Middle frontal gyrus (tissue), 1 donor: ENCODE measurements at regions not wholly inside any gene's neighbourhood (a gene's known extent, or its start where the extent isn't known, plus 50 kb on each side); places are given as distances from the start of the nearest gene placed in this dataset.

Source experiments
- DNase-seq: peaks from one replicate; pipeline ENCODE4 v3.0.0-alpha.2; 2015; ENCODE audit warnings: low spot score; ENCODE audit errors: extremely low spot score

DNA sequence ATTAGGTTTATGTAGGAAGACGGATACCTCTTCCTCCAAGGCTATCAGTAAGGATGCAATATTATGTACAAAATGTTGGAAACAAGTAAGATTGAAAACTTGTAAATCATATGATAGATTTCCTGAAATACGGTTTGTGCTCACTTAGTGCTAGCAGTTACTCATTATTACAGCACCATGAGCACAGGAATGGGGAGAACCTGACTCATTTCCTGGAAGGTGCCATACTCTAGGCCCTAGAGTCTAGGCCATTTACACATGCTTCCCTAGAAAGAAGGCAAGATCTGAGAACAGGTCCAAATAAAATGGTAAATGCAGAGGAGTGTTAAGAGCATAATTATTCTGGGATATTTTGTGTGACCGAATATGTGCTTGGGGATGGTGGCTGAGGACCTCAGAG, 467.7 kb upstream of the CELF4 start:
- no peak for DNase-seq

DNA sequence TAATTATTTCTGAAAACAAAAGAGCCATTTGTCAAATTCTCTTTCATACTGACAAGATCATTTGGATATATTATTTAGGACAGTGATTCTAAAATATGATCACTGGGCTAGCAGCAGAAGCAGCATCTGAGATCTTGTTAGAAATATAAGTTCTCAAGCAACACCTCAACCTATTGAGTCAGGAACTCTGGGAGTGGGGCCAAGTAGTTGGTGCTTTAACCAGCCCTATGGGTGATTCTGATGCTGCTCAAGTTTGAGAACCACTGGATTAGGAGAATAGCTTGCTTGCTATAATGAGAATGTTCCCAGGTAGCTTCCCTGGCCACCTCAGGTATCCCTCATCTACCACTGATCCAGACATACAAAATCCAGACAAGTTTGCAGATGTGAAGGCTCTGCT, 466.9 kb upstream of the CELF4 start:
- no peak for DNase-seq

DNA sequence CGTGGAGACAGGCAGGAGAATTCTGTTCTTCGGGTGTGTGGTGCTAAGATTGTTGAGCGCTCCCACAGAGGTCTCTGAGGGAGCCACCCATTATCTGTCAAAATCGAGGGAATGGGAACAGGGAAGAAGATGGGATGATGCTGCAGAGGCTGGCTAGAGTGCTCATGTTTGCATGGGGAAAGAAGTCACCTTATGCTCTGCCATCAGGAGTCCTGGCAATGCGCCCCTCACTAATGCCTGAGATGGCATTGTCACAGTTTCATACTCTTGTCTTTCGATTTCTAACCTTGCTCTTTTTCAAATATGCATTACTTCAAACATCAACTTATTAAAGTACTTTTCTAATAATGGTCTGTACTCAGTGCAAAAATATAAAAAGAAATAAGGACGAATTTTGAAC, 463.3 kb upstream of the CELF4 start:
- DNase-seq = no peak

DNA sequence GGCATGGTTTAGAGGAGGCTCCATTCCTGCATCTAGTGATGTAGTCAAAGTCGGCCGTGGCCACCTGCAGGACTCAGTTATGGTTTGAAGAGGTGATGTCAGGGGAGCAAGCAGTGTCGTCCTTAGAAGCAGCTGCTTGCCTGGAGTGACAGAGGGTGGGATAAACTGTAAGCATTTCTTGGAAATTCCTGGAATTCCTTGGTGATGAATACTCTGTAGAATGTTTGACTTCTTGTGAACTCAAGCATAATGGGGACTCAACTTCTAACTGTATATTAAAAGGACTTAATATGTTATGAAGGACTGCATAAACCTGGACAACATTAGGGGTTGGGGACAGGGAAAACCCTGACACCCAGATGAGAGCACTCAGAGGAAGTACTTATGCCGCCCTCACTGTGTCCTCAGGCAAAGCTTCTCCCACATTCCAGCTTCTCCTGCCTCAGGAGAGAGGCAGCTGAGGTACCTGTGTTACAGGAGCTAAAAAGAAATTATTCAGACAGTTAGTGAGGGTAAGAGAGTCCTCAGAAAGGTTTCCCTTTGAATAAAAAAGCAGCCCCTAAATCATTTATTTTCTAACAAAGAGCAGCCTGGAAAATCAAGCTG, 459.9 kb upstream of the CELF4 start:
- no peak for DNase-seq

DNA sequence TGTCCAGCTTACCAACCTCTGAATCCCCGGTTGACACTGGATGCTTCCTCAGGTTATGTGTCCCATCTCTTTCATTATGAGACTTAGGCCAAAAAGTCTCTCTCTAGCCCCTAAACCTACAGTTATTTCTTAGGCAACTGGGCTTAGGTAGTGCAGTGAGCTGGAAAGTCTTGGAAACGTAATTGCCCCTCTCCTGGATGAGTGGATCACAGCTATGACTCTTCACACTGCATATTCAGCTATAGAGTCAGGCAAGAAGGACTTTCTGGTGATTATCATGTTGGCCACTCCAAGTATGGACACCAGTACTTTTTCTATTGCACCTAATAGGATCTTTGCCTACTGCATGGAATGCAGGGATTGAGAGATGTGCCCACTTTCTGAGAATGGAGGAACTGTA, 458.3 kb upstream of the CELF4 start:
- no peak for DNase-seq

DNA sequence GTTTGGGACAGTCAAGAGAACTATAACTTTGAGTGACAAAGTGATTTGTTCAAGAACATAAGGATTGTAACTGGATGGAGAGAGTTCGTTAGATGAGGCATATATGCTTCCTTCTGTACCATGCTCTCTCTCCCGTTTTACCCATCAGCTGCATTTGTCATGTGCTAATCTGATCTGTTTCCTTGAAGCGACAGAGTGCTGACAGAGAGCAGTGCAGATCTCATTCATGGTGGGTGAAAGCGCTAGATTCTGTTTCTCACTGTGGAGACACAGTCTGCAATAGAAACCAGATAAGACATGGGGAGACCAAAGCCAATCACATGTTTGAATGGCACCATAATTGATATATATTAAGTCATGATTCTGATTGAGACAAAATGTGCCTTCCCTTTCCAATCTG, 456.6 kb upstream of the CELF4 start:
- DNase-seq = no peak

DNA sequence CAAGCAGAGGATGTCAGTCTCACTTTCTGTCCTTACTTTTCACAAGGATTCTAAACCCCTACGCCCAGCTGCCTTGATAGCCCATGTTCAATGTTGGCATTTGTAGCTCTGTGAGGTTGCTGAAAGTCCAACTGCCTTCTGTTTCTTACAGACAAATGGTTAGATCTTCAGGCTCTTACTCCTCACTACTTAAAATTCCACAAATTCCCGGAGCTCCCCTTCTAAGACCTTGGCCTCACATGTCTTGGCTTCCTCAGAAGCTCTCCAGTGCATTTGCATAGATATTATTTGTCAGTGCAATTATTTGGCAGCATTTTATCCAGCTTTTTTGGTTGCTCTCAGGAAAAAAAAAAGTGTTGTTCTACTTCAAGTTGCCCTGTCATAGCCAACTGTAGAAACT, 453.7 kb upstream of the CELF4 start:
- no peak for DNase-seq

DNA sequence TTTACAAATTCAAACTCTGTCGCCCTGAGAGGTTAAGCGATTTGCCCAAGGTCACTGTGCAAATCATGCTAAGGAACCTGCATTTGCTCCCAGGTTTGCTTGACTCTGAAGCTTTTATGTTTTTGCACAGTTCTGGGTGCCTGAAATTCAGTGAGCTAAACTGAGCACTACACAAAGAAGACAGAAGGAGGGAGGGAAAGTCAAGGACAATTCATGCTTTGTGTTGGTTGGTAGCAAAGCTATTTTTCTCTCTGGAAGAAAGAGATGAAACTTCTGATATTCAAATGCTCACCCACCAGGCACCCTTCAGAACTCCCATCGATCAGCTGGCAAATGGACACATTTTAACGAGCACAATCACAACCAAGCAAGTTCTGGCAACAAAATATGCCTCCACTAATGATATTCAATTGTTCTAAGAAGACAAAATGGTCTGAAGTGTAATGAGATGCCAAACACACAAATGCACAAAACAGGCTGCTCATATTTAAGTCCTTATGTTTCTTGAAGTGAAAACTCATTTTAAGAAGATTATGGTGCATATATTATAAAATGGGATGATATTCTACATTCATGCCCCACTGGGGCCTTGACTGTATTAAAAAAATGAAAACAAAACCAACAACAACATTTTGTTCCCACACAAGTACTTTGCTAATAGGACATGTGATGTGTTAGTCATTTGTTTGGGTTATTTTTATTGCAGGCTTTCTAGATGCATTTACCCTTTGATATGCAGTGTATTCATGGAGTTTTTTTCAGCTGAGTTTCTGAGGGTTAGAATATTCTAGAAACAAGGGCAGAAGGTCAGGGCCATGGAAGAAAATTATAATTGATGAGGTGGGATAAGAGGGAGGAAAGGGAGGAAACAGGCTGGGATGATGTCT, 445.6 kb upstream of the CELF4 start:
- no peak for DNase-seq

DNA sequence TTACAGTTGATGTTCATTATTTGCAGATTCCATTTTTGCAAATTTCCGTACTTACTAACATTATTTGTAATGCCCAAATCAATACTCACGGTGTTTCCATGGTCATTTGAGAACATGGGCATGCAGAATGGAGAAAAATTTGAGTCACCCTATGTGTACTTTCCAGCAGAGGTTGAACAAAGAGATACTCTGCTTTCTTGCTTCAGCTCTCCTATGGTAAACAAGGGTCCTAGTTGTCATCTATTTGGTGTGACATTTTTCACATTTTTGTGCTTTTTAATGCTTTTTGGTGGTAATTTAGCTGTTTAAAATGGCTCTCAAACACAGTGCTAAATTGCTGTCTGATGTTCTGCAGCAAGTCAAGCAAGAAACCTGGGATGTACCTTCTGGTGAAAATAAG, 444.4 kb upstream of the CELF4 start:
- no peak for DNase-seq

DNA sequence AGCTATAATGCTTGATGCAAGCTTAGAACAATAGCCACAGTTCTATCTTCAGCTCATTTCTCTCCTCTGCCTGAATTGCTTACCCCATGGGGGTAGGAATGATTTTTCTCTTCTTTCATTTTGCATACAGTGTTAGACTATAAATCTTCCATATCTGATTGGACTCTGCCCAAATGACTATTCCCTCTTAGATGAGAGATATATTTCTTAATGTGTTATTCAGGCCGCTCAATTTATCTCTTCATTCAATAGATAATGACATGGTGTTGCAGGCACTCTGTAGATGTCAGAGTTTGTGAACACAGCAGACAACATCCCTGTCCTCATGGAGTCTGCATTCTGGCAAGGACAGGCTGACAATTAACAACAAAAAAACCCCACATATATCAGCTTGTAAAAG, 443.7 kb upstream of the CELF4 start:
- no peak for DNase-seq

DNA sequence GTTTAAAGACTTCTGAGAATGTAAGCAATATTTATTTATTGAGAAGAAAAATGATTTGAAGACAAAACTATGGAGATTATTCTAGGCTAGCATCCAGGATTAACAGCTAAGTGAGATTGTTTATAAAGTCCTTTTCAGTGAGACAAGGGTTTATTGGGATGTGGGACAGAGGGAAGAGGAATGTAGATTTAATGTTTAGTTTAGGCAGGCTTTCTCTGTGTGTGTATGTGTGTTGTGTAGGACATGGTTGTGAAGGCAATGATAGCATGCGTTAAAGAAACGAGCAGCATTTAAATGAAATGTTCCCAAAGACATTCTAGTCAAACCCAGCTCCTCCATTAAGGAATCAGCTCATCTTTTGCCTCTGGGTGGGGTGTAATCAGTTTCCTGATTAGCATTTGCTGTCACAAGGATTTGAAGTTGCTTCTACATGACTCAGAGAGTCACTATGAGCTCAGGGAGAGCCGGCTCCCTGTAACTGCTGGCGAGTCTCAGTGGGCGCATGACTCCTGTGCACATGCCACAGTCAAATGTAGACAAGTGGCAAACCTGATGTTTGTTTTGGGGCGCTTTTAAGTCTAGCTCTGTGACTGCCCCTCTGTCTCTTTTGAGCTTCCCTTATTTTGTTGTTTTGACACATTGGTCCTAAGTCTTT, 442.2 kb upstream of the CELF4 start:
- DNase-seq = no peak

DNA sequence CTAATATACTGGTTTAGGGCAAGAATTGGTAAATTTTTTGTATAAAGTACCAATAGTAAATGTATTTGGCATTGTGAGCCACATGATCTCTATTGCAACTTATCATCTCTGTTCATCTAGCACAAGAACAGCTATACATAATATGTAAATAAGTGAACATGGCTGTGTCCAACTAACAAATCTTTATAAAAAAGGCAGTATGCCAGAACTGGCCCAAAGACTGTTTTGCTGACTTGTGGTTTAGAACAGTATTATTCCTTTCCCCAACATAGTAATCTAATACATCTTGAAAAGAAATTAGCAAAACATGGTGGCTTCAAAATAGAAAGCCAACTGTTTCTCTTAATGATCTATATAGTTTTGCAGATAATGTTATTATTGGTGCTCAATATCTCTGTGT, 441.4 kb upstream of the CELF4 start:
- DNase-seq = no peak

DNA sequence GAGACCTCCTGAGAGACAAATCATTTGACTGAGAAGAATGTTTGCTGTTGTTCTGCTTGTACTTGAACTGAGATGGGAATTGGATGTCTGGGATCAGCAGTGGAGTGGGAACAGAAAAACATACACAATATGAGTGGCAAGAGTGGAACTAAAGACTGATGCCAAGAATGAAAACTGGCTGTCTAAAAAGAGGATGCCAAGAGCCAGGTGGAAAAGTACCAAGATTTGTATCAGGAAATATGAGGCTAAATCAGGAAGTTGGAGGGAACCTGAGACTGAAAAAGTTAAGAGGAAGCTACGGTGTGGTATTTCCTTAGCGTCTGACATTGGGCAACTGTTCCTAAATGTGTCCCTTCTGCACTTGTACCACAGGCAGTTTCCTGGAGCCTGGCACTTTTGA, 440.9 kb upstream of the CELF4 start:
- DNase-seq = no peak

DNA sequence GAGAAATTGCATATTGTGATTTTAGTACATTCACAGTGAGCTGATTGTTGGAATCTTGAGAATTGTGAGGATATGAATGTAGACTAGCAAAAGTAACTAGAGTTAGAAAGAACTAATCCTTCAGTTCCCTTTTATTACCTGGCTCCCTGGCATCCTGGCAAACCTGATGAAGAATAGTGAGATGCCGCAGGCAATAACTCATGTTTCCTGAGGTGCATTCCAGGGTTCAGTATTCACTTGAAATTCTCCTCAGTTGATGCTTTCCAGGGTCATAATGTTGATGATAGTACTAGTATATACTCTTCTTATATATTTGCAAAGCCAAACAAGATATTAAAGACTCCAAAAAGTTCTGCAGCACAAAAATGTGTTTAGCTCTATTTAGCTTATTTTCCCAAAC, 432.1 kb upstream of the CELF4 start:
- no peak for DNase-seq

DNA sequence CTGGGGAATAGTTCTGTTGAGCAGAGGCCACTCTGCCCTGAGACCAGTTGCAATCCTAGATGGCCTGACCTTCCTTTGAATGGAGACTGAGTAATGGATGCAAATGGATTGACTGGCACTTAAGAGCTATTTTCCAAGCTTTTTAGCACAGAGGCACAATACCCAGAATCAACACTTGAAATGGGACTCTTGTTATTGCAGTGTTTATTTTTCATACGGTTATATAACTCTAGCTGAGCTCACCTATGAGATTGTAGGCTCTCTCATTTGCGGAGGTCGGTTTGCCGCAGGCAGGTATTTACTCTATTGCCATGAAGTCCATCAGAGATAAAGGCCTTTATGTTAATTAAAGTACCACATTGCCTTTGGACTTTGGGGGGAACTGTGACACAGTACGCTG, 422.3 kb upstream of the CELF4 start:
- DNase-seq = no peak

DNA sequence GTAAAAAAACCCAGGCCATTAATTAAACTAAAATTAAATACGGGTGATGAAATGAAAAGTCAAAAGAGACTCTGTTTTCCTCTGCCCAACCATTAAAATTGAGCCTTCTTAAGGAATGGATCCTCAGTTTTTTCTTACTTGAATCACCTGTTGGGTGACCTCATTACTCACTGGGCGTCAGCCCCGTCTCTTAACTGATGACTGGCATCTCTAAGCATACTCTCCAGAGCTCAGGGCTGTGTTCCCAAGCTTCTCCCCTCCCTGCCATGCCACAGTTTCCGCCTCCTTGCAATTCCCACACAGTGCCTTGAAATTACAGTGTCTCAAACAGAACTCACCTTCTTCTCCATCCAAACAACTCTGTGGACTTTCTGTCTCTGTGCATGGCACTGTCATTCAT, 421.1 kb upstream of the CELF4 start:
- no peak for DNase-seq

DNA sequence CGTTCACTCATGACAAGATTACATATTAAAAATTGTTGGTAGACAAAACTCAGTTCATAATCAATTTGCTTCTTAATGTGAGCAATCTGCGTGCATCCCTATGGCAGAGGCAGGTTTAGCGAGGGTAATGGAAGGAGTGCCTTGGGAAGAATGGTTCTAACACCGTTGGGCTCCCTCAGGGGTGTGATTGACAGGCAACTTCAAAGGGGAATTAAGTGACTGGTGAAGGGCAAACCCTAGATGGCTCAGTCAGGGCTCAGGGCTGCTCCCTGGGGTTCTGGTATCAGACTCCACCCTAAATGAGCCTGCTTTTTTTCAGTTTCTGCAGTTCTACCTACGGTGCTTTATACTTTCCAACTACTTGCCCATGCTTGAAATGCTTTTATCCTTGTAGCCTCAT, 419.5 kb upstream of the CELF4 start:
- no peak for DNase-seq

DNA sequence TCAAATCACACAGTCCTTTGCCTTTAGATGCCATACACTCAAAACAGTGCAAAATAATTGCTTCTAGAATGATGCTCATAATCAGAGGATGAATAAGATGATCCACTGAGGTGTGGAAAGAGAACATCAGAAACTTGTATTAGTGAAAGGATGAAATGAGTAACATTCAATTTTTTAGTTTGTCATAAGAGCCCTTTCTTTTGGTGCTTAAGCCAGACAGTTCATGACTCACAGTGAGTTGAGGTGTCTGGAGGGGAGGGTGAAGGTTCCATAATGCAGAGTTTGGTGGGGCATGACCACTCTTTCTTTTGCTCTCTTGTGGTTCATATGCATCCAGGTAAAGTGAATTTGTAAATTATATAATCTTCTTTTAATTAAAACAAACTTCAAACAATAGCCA, 415.0 kb upstream of the CELF4 start:
- DNase-seq = no peak

DNA sequence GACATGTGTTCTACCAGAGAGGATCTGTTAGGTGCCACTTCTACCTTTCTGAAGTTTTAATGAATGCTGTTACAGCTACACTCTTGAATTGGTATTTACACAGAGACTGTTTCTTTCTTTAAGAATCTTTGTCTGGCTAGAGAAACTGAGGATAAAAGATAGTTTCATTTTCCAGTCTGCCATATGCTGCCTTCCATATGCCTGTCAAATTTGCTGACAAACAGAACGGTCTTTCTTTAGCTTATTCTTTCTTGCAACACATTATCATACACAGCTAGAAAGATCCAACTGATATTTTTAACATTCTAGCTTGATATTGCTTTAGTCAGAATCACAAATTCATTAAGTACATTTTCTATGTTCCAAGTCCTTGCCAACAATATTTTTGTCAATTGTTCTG, 409.8 kb upstream of the CELF4 start:
- no peak for DNase-seq

DNA sequence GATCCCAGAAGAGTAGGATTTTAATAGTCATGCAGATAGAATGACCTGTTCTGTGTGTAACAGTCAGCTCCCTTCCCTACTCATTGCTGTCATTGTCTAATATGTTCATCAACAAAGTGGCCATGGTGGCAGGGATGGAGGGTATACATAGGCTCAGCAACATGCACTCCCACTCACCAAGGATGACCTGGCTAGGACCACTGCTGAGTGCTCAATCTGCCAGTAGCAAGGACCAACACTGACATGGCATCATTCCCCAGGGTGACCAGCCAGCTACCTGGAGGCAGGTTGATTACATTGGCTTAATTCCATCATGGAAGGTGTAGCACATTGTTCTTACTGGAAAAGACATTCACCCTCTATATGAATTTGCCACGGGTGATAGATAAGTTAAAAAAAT, 401.7 kb upstream of the CELF4 start:
- no peak for DNase-seq

DNA sequence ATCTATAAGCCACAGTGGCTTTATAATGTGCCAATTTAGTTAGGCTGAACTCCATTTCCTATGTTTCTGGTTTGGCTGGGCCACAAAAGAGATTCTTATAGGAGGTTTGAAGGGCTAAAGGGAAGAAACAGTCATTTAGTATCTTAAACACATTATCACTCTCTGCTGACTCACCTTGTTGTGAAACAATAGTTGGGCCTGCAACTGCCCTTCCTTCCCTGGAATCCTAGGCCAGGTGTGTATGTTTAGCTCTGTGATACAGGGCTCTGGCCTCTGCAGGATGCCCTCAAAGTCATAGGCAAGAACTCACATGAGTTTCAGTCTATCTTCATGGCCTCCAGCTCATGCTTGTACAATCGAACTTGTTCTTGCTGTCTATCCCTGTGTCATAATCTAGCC, 400.0 kb upstream of the CELF4 start:
- no peak for DNase-seq

DNA sequence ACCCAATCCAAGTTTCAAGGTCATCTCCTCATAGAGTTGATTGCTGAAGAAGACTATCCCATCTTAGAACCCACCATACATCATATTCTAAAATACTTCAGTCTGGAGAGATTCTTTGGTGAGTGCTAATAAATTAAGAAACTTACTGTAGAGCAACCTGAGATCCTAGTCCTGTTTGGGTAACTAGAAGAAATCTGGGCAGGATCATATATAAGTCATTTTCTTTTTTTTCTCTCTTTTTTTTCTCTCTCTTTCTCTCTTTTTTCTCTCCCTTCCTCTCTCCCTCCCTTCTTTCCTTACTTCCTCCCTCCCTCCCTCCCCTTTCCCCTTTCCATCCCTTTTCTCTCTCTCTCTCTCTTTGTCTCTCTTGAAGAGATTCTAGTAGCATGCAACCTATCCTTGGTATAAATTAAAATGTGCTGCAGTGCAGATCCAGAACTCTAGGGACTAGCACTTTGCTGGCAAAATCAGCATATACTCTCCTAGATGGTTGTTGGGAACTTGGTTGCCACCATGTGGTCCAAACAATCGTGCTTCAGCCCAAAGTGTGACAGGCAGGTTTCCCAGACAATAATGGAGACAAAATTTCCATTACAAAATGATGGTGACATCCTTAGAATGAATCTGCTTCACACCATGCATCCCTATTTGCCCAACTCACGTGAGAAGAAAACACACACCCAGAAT, 399.4 kb upstream of the CELF4 start:
- DNase-seq = no peak
